Breast epithelium (tissue), 4 donors: ENCODE measurements at regions not wholly inside any gene's neighbourhood (a gene's known extent, or its start where the extent isn't known, plus 50 kb on each side); places are given as distances from the start of the nearest gene placed in this dataset.

Source experiments
- DNase-seq, 2 donors: peaks; one replicate each; pipeline ENCODE4 v3.0.0-alpha.2; 2019; ENCODE audit warnings: low spot score in 2 of 2
- H3K27ac ChIP-seq, 2 donors: fragments of 200-600 bp; sonication (generic) in 1 of 2; one replicate each; pipeline ENCODE4 v1.5.1; 2016 to 2019; ENCODE audit warnings: mild to moderate bottlenecking in 1 of 2
- H3K27me3 ChIP-seq, 2 donors: fragments of 200-600 bp; sonication (generic) in 1 of 2; one replicate each; pipeline versions ENCODE4 v1.5.1 to v1.6.0; 2017 to 2019; ENCODE audit warnings: control low read depth in 1 of 2, mild to moderate bottlenecking in 1 of 2
- H3K36me3 ChIP-seq: fragments of 200-600 bp; one replicate; pipeline ENCODE4 v1.5.1; 2019
- H3K4me1 ChIP-seq, 2 donors: fragments of 200-600 bp; sonication (generic); one replicate each; pipeline ENCODE4 v1.5.1; 2016 to 2019; ENCODE audit warnings: control low read depth in 1 of 2
- H3K4me3 ChIP-seq, 3 donors: fragments of 200-600 bp; sonication (generic); 1 replicate in 2 of 3; 2 replicates in 1 of 3; pipeline ENCODE4 v1.5.1; 2016 to 2019; ENCODE audit warnings: mild to moderate bottlenecking in 3 of 3, moderate library complexity in 2 of 3
- H3K9me3 ChIP-seq, 2 donors: fragments of 200-600 bp; sonication (generic) in 1 of 2; one replicate each; pipeline ENCODE4 v1.5.1; 2016 to 2019; ENCODE audit warnings: control low read depth in 1 of 2
- CTCF ChIP-seq, 3 donors: fragments of 450-650 bp; IDR thresholded peaks; one replicate each; pipeline ENCODE4 v1.5.1; 2016 to 2017; ENCODE audit warnings: antibody characterized with exemption in 3 of 3, mild to moderate bottlenecking in 3 of 3, moderate library complexity in 3 of 3
- POLR2A ChIP-seq: fragments of 450-650 bp; IDR thresholded peaks from one replicate; pipeline ENCODE4 v1.6.1; 2016; ENCODE audit warnings: antibody characterized with exemption, mild to moderate bottlenecking, moderate library complexity
- POLR2AphosphoS5 ChIP-seq, 3 donors: sonication (generic); formaldehyde crosslinking; IDR thresholded peaks; one replicate each; pipeline ENCODE4 v1.6.1; 2017; ENCODE audit warnings: antibody characterized with exemption in 3 of 3
- intact Hi-C: fragments of 100-400 bp; cut with DNase I; formaldehyde crosslinking; loops from one replicate; pipeline ENCODE4 v1.15.1; 2023; ENCODE audit warnings: low total_unique reads

GRCh38 chr5:66415208-66415607 is 181.0 kb upstream of the MAST4 start:
- Histone ChIP-seq H3K4me3 (no peak overlapping the region), H3K27ac (no peak overlapping the region), H3K36me3 (no peaks in the 10 kb centered on the region), H3K9me3 (peaks cover 0 to 7% of the 10 kb centered on the region in 2 donors), H3K4me1 (no peaks in the 10 kb centered on the region), H3K27me3 (no peaks in the 10 kb centered on the region)
- DNase-seq: no peak
- TF ChIP-seq POLR2AphosphoS5 (IDR thresholded peaks at IDR 0.05) (no peak), POLR2A (no peak), CTCF (IDR thresholded peaks at IDR 0.05) (no peak)
- intact Hi-C loops: no loop called here

GRCh38 chr5:66416698-66417097 is 179.5 kb upstream of the MAST4 start:
- no peak overlapping the region for H3K27ac ChIP-seq
- intact Hi-C loops: no loop called here

GRCh38 chr5:66417781-66418180 is 178.4 kb upstream of the MAST4 start:
- TF ChIP-seq POLR2A (no peak), POLR2AphosphoS5 (IDR thresholded peaks at IDR 0.05) (no peak), CTCF (IDR thresholded peaks at IDR 0.05) (no peak)
- Histone ChIP-seq H3K36me3 (no peaks in the 10 kb centered on the region), H3K9me3 (no peaks in the 10 kb centered on the region), H3K27ac (no peak overlapping the region), H3K4me3 (no peak overlapping the region), H3K27me3 (no peaks in the 10 kb centered on the region), H3K4me1 (no peaks in the 10 kb centered on the region)
- no peak for DNase-seq
- intact Hi-C loops: no loop called here

More at GRCh38 chr5:66416698-66417097, 179.5 kb upstream of the MAST4 start:
- no peaks in the 10 kb centered on the region for H3K4me1 ChIP-seq
- no peak for DNase-seq
- H3K27me3 ChIP-seq: no peaks in the 10 kb centered on the region
- H3K36me3 ChIP-seq: no peaks in the 10 kb centered on the region
- H3K4me3 ChIP-seq: no peak overlapping the region
- TF ChIP-seq CTCF (IDR thresholded peaks at IDR 0.05) (no peak), POLR2AphosphoS5 (IDR thresholded peaks at IDR 0.05) (no peak), POLR2A (no peak)
- H3K9me3 ChIP-seq: no peaks in the 10 kb centered on the region

- Histone ChIP-seq H3K36me3 (no peaks in the 10 kb centered on the region), H3K4me1 (no peaks in the 10 kb centered on the region), H3K4me3 (no peak overlapping the region), H3K27ac (no peak overlapping the region), H3K27me3 (no peaks in the 10 kb centered on the region), H3K9me3 (peaks cover 0 to 4% of the 10 kb centered on the region in 2 donors)
- DNase-seq: no peak
- intact Hi-C loops: no loop called here
- no peak for TF ChIP-seq CTCF (IDR thresholded peaks at IDR 0.05)
- TF ChIP-seq POLR2A: no peak
- no peak for TF ChIP-seq POLR2AphosphoS5 (IDR thresholded peaks at IDR 0.05)
Observed at GRCh38 chr5:66423484-66423883, 172.7 kb upstream of the MAST4 start.

GRCh38 chr5:66425842-66426241 is 170.4 kb upstream of the MAST4 start:
- Histone ChIP-seq H3K4me3 (no peak overlapping the region), H3K27me3 (no peaks in the 10 kb centered on the region), H3K36me3 (no peaks in the 10 kb centered on the region), H3K27ac (no peak overlapping the region), H3K9me3 (peaks cover 0 to 4% of the 10 kb centered on the region in 2 donors), H3K4me1 (no peaks in the 10 kb centered on the region)
- TF ChIP-seq POLR2AphosphoS5 (IDR thresholded peaks at IDR 0.05): no peak
- no peak for TF ChIP-seq CTCF (IDR thresholded peaks at IDR 0.05)
- TF ChIP-seq POLR2A: no peak
- no peak for DNase-seq
- intact Hi-C loops: no loop called here
